PC-3 (cell line): ENCODE measurements at regions not wholly inside any gene's neighbourhood (a gene's known extent, or its start where the extent isn't known, plus 50 kb on each side); places are given as distances from the start of the nearest gene placed in this dataset.

Experiments
- CTCF ChIP-seq: fragments of 300-600 bp; sonication (generic); conservative IDR thresholded peaks from 2 replicates; pipeline ENCODE4 v1.5.1; 2017; ENCODE audit warnings: antibody characterized with exemption, low read depth, mild to moderate bottlenecking, low read length
- EZH2 ChIP-seq: fragments of 300-600 bp; sonication (generic); IDR thresholded peaks from one replicate; pipeline ENCODE4 v1.6.1; 2017; ENCODE audit warnings: antibody characterized with exemption, mild to moderate bottlenecking, low read length; ENCODE audit not compliant: unreplicated experiment
- EZH2phosphoT487 ChIP-seq: fragments of 300-600 bp; sonication (generic); IDR thresholded peaks from 2 replicates; pipeline ENCODE4 v1.6.1; 2018; ENCODE audit warnings: mild to moderate bottlenecking, antibody characterized with exemption, low read length, borderline replicate concordance

GRCh38 chr7:45998506-45998905 is 77.4 kb upstream of the IGFBP3 start:
- no peak for TF ChIP-seq CTCF
- TF ChIP-seq EZH2: no peak
- no peak for TF ChIP-seq EZH2phosphoT487
